ENCODE measurements at regions not wholly inside any gene's neighbourhood (a gene's known extent, or its start where the extent isn't known, plus 50 kb on each side); places are given as distances from the start of the nearest gene placed in this dataset.

GRCh38 chr2:145874466-145874865, 1354.5 kb upstream of the ZEB2 start:
- no peak for TF ChIP-seq CTCF (IDR thresholded peaks at IDR 0.05)
- no peak for TF ChIP-seq POLR2A (IDR thresholded peaks at IDR 0.05)
